NCI-H82 treated with DMSO at 0.1 percent for 48 hours (cell line): ENCODE measurements at regions not wholly inside any gene's neighbourhood (a gene's known extent, or its start where the extent isn't known, plus 50 kb on each side); places are given as distances from the start of the nearest gene placed in this dataset.

Source experiments
- DNase-seq: peaks from one replicate; lab custom pipeline; 2025; ENCODE audit not compliant: unreplicated experiment; lab: John Stamatoyannopoulos, UW

DNA sequence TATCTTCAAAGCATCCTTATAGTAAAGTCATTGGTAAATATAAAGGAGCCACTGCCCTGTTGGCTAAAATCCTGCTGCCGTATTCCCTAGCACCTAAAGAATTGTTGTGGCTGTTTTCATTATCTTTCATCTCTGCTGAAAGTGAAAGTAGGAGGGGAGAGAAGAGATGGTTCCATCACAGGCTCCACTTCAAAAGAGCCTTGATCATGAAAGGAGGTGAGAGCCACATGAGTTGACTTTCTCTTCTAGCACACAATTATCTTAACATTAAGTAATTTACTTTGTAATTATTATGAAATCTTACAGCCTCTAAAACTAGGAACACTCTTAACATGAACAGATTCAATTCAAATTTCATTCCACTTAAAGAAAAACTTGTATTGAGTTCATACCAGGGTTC, 1050.9 kb upstream of the LRRTM1 start:
- no peak for DNase-seq

DNA sequence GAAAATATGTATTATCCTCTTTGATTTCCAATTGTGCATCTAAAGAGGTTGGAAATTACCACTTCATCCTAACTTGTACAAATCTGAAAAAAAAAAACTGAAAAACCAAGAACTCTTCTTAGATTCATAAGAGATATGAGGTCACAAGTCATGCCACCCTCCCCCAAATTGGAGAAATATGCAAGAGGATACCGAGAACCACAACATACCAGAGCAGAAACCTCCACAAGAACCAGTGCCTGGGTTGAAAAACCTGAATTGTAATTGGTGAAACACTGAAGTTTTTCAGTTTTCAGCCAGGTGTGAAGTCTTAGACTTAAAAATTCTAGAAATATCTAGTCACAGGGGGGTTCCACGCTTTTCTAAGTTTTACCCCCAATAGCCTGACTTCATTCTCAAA, 1029.5 kb upstream of the LRRTM1 start:
- DNase-seq, result no peak

DNA sequence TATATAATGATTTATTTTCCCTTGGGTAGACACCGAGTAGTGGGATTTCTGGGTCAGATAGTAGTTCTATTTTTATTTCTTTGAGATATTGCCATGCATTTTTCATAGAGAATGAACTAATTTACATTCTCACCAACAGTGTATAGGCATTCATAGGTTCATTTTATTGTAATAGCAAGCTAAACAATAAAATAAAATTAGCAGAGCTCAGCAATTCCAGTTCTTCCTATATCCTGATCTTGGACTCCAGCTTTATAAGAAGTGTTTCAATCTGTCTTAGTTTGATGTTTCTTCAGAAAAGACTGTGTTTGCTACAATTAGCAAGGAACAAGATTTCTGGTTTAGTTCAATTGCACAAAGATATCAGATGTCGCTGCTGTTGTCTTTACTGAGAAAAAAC, 1024.4 kb upstream of the LRRTM1 start:
- DNase-seq, result no peak

DNA sequence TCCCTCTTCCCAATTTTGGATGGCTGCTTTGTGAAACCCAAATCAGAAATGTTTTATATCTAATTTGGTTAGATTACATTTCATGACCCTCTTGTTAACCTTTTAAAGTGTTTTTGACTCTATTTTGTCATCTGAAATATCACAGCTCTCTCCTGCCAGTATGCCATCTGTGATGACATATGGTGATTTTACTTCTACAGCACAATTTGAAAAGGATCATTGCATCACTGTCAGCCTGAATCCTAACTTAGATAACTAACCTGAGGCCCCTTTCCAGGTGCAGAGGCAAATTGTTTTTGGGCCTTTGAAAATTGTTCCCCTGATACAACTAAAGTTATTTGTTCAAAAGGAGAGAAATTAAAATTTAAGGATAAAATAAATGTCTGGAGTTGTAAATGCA, 1023.4 kb upstream of the LRRTM1 start:
- no peak for DNase-seq

DNA sequence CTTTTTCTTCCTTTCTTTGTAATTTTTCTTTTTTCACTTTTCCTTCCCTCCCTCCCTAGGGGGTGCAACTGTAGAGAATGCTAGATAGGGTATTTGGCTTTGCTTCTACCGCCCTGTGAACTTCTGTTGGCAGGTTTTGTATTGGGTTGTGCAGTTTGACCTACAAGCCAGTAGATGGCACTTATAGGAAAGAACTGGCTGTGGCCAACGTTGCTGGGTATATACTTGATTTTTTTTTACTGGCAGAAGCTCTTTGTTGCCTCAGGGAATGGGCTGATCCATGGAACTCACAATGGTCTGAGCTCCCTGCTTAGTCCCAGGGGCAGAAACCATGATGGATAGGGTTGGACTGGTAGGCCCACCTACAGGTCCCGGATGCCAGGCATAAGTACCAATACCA, 1019.5 kb upstream of the LRRTM1 start:
- peak; percentile 23 for DNase-seq

DNA sequence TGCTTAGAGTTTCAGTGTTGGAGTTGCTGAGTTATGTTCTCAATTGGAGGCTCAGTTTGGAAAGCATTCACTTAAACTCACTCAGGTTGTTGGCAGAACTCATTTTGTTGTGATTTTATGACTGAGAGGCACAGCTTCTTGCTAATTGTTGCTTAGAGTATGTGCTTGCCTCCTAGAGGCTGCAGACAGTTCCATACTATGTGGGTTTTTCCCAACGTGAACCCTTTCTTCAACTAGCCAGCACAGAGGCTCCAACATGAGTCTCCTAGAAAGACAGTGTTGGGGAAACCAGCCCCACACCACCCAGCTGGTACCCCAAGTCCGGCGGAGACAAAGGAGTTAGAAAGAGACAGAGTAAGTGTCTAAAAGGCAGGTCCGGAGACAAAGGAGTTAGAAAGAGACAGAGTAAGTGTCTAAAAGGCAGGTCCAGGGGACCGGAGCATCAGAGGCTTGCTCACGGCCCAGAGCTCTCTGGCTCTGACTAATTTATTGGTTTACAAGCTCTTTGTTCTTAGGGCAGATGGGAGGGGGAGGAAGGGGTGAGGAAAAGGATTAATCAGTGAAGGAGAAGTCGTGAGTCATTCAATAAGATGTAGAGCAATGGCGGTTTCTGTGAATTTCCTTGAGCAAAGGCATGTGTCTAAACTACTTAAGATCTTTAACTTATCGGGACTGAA, 999.7 kb upstream of the LRRTM1 start:
- peak; percentile 40 for DNase-seq

DNA sequence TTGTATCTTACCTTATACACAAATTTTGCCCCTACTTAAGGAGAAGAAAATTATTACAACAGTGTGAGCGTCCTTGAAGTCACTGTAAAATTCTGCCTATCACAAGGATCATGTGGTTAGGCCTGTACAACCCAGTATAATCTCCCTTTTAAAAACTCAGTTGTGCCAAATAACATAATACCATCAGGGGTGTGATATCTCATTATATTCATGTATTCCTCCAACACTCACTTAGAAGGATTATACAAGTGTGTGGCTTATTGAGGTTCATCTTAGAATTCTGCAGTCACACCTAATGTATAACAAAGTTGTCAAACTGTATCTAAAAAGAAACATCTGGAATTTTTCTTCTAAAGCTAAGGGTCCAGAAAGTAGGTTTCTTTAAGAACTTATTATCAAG, 998.8 kb upstream of the LRRTM1 start:
- DNase-seq, result no peak

DNA sequence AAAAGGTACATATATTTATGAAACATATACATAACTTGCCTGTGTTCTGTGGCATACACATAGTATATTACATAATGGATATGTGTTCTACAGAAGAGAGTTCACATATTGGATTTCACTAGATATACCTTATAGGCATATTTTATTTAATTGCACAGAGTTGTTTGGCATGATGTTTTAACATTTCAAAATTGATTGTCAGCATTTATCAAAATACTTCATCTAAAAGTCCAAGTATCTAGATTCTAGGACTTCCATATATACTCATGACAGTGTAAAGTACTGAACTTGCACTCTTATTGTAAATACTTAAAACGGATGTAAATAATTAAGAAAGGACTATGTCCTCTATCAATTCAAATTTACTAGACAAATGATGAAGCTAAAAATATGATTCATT, 995.3 kb upstream of the LRRTM1 start:
- no peak for DNase-seq

DNA sequence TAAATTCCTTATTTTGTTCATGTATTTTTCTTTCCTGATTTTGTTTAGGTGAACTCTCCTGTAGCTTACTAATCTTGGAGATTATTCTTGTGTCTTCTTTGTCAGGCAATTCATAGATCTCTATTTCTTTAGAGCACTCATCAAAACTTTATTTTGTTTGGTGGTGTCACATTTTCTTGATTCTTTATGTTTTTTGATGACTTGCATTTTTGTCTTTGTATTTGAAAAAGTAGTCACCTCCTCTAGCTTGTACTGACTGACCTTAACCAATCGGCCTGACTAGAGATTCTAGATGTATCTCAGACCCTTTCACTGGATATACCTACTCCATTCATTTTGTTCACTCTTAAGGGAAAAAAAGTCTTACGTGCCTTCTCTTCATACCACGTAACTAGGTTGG, 986.3 kb upstream of the LRRTM1 start:
- no peak for DNase-seq

DNA sequence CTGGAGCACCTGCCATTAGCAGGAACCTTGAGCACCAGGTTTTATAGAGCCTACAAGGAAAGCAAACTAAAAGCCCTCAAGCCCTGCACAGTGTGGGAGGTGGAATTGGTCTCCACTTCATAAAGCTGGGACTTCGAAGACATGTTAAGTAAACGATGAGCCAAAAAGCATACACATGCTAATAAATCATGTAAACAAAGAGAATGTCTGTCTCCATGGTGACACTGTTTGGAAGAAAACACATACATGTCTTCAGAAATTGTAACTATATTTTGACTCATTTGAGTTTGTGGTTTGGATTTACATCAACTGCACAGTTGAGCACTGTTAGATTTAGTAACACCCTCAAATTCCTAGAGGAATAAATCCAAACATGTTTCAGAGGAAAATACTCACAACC, 978.5 kb upstream of the LRRTM1 start:
- no peak for DNase-seq

DNA sequence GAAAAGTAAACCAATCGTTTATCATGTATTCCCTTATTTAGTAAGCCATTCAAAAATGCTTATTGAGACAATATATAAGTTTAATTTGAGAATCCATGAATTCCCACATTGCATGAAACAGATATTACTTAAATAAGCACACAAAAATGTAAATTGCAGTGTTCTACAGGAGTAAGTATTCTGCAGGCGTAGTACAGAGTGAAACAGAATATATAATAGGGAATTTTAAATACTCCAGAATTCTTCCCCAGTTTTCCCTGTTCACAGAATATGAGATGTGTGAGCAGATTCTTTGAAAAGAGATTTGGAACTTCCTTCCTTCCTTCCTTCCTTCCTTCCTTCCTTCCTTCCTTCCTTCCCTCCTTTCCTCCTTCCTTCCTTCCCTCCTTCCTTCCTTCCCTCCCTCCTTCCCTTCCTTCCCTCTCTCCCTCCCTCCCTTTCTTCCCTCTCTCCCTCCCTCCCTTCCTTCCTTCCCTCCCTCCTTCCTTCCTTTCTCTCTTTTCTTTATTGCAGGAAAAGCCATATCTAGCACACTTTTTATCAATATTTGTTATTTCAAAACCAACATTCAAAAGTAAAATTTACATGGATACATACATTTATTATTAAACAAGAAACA, 977.7 kb upstream of the LRRTM1 start:
- DNase-seq, result no peak

DNA sequence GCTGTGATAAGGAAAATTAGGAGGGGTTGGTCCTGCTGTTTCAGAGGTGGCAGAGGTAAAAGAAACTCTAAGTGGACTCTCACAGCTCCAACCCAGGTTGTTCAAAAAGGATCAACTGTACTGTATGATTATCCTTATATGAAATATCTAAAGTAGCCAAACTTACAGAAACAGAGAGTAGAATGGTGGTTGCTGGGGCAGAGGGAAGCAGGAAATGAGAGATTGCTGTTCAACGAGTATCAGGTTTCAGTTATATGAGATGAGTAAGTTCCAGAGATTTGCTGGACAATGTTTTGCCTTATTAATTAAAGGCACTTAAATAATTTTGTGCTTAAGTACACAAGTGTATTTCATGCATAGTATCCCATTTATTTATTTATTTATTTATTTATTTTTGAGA, 972.0 kb upstream of the LRRTM1 start:
- DNase-seq, result no peak

DNA sequence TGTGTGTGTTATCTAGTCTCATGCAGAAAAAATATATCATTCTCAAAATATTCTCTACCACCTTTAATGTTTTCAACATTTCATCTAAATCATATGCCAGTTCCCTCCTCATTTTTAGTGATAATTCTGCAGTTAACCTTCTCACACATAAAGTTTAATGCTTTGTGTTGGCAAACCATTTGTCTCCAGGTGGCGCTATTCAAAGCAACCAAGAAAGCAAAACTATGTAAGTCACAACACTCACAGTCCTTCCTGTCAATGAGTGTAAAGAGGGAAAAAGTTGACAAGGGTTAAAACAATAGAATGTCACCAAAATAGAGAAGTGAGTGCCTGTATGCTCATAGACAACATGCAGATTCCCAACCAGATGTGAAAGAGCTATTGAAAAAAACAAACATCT, 961.6 kb upstream of the LRRTM1 start:
- no peak for DNase-seq

DNA sequence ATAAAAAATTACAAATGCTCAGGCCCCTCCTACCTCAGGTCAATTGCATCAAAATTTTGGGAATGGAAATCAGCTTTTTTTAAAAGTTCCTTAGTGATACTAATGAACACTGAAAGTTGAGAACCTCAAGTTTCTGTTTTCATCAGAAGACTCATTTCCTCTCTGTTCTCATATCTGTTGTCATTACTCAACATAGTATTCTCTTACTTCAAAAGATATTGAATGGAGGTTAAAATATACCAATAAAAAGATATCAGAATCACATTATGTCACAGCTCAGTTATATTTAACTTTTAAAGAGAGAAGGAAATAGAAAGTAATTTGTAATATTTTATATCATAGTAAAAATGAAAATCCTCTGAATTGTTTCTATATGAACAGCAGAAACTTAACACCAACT, 959.4 kb upstream of the LRRTM1 start:
- no peak for DNase-seq

DNA sequence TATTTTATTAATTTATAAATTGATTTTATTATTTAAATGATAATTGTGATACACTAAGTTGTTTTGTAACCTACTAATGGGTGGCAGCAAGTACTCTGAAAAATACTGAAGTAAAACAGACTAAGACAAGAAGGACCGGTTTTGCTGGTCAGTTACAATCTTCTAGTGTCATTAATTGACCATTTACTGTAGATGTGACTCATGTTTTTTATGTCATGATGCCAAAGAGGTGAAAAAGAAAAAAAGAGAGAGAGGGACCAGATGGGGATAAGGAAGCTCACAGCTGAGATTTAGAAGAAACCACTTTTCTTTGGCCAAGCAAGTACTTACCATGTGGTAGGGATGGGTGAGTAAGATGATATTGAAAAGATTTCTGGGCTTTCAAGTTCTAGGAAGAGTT, 955.8 kb upstream of the LRRTM1 start:
- no peak for DNase-seq

DNA sequence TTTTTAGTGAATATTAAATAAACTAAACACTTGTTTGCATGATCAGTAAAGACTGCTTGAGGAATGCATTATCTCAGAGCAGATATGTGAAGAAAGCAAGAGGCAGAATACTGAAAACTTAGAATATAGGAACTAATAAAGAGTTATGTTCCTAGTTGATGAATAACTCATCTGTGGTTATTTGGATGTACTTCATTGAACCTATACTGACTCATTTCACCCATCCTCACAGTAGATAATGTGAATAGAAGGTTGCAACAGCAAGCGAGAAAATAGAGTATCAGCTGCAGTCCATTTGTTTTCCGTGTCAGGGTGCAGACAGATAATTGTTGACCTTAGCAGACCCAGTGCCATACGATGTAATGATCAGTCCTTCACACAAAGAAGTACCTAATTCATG, 945.7 kb upstream of the LRRTM1 start:
- no peak for DNase-seq

DNA sequence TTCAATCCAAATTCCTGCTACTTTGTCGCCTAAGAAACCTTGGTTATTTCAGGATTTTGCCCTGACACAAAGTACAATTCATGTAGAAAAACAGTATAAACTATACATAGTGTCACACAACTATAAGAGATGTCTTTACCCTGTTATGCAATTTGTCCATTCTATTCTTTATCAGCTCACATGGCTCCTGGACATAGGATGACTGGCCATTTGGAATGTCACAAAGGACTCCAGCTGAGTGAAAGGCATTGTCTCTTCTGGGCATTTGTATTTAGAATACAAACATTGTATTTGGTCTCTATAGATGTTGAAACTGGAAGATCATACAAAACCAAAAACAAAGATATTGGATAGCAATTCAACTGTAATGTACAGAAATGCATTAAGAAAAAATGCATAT, 944.6 kb upstream of the LRRTM1 start:
- no peak for DNase-seq

DNA sequence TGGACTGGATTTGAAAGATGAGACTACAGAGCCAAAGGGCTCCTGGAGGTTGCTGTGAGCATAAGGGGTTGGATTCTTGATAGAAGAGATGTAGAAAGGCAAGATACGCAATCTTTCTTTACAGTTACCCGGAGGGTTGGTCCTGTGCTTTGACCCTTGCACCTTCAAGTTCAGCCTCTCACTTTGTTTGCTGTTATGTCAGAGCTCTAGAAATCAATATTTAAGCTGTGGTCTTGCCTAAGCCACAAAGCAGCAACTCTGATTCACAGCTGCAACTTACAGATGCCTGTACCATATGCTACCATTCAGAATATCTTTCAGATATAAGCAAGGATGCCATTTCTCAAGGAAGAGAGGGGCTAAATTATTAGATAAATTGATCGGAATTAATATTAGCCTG, 943.1 kb upstream of the LRRTM1 start:
- DNase-seq, result no peak

DNA sequence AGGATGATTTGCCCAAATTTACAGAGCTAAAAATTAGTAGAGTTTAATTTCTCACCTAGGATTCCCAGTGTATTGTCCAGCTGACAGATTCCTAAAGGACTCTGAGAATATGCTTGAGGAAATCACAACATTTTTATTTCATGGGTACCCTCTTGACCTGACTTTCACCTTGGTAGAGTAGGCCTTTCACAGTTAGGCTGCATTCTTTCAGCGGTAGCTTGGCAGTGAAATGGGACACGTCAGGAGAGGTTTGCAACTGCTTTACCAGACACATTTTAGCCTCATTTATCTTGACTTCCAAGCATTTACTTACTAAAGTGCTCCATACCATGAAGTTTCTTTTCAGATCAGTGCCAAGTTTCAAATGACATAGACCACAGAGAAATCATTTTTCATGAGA, 937.9 kb upstream of the LRRTM1 start:
- no peak for DNase-seq

DNA sequence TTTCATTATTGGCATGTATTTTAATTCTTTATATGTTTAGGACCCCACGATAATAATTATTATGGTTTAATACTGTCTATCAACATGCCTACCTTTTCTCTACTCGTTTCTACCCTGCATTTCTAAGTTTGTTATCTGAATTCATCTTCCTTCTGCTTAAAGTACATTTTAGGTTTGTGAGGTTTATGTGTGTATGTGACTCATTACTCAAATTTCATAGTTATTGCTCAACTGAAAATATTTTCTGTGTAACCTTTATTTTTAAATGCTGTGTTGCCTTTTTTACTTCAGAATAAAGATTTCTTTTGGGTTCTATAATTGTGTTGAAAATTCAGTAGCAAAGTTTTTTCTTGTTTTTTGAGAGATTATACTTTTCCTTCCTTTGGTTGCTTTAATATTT, 933.9 kb upstream of the LRRTM1 start:
- no peak for DNase-seq

DNA sequence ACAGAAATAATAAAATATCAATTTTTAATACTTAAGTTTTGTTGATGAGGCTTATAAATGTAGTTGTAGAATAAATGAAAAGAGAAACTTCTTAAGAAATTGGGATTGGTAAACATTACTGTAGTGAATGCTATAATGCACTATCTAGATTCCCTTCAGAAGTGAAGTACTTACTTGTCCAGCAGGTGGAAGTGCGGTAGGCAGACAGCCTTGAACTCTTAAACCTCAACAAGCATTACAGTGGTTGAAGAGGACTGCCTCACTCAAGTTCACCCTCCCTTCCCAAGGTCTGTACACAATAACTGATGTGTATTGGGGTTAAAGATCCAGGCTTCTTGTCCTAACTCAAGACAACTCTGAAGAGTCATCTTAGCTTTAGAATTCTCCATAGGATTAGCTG, 931.0 kb upstream of the LRRTM1 start:
- DNase-seq, result no peak

DNA sequence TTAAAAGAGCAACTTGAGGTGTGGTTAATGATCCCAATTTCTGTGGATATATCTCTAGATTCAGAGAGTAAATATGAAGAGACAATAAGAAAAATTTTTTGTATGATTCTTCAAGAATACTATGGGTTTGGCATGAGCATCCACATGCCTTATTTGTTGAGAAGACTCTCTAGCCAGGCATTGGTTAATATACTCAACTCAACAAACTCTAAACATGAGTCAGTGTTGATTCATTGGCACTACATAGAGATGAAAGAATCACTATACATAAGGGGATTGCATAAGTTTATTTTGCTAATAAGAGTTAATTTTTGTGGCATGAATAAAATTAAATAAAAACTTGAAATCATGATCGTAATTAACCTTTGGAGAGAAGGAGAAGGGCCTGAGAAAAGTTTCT, 930.2 kb upstream of the LRRTM1 start:
- no peak for DNase-seq

DNA sequence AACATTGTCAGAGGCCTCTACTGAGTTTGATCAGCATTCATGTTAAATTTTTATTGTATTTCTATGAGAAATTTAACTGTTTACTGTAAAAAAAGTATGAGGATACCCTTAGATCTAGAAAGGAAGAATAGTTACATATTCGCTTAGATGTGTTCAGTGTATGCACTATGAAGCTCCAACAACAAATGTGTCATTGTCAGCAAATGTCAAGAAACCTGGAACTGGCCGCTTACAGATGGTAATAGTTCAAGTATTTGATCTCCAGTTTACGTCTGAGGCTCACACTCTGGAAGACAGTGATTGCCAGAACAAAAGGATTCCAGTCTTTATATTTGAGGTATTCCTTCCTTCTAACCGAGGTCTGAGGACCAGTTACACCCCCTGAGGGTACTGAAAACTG, 921.2 kb upstream of the LRRTM1 start:
- no peak for DNase-seq
